Fibroblast of the aortic adventitia (primary cell): ENCODE measurements at regions not wholly inside any gene's neighbourhood (a gene's known extent, or its start where the extent isn't known, plus 50 kb on each side); places are given as distances from the start of the nearest gene placed in this dataset.
A peak's percentile ranks its signal among the peaks of the same experiment; 100 is the strongest.

Experiments
- DNase-seq: peaks from one replicate; pipeline ENCODE4 v3.0.0-alpha.2; 2010; ENCODE audit warnings: low read depth
- H3K4me3 ChIP-seq: 2 replicates; pipeline ENCODE4 v1.5.1; 2011; ENCODE audit warnings: low read depth, mild to moderate bottlenecking, control low read depth, low read length, moderate library complexity
- TF ChIP-seq, protein P1 (sequence below): IDR thresholded peaks from 2 replicates; pipeline ENCODE4 v1.5.1; 2011; ENCODE audit warnings: mild to moderate bottlenecking, low read length, control low read depth, inconsistent platforms; ENCODE audit not compliant: insufficient read depth

DNA sequence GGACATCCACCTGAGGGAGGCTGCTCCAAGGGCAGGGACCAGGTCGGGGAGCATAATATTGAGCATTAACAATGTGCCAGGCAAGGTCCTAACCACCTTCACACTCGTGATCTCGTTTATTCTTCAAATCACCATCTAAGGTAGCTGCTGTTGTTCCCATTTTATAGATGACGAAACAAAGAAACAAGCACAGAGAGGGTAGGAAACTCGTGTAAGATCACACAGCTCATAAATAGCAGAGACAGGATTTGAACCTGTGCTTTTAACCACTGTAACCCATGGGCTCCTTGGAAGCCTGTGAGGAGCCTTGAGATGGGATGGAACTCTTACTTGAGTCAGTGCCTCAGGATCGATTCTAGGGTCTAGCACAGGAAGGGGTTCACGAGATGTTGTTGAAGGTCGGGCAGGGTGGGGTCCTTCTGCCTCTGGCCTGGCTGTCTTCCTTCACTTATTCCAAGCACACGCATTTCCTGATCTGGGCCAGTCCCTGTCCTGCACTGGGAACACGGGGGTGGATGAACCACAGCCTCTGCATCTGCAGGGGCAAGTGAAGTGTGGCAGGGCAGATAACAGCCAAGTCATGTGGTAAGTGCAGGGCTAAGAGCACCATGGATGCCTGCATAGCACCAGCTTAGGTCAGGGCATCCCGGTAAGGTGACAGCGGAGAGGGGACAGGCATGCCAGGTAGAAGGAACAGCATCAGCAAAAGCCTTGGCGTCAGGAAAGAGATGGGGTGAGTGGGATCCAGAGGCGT lies 188.1 kb downstream of the MELK start:
- no peak overlapping the region for H3K4me3 ChIP-seq
- no peak for DNase-seq
- TF ChIP-seq, protein P1, sequence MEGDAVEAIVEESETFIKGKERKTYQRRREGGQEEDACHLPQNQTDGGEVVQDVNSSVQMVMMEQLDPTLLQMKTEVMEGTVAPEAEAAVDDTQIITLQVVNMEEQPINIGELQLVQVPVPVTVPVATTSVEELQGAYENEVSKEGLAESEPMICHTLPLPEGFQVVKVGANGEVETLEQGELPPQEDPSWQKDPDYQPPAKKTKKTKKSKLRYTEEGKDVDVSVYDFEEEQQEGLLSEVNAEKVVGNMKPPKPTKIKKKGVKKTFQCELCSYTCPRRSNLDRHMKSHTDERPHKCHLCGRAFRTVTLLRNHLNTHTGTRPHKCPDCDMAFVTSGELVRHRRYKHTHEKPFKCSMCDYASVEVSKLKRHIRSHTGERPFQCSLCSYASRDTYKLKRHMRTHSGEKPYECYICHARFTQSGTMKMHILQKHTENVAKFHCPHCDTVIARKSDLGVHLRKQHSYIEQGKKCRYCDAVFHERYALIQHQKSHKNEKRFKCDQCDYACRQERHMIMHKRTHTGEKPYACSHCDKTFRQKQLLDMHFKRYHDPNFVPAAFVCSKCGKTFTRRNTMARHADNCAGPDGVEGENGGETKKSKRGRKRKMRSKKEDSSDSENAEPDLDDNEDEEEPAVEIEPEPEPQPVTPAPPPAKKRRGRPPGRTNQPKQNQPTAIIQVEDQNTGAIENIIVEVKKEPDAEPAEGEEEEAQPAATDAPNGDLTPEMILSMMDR = no peak

DNA sequence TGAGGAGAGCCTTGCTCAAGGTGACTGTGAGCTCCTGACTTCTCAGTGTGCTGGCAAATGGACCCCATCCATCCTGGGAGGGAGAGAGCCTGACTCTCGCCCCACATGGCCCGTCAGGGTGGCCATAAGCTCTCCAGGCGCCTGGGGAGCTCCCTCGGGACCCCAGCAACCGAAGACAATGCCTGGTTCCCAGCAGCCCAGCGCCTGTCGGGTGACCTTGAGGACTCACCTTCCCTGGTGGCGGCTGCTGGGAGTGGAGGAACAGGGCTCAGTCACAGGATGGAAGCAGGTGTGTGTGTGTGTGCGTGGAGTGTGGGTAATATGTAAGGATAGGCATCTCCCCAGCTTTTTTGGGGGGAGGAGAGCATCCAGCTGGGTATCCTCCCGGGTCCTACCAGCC lies 190.3 kb downstream of the MELK start:
- no peak overlapping the region for H3K4me3 ChIP-seq
- no peak for DNase-seq
- TF ChIP-seq, protein P1 = no peak

- DNase-seq = no peak
These were observed 191.1 kb downstream of the MELK start for GRCh38 chr9:36763778-36764177.

DNA sequence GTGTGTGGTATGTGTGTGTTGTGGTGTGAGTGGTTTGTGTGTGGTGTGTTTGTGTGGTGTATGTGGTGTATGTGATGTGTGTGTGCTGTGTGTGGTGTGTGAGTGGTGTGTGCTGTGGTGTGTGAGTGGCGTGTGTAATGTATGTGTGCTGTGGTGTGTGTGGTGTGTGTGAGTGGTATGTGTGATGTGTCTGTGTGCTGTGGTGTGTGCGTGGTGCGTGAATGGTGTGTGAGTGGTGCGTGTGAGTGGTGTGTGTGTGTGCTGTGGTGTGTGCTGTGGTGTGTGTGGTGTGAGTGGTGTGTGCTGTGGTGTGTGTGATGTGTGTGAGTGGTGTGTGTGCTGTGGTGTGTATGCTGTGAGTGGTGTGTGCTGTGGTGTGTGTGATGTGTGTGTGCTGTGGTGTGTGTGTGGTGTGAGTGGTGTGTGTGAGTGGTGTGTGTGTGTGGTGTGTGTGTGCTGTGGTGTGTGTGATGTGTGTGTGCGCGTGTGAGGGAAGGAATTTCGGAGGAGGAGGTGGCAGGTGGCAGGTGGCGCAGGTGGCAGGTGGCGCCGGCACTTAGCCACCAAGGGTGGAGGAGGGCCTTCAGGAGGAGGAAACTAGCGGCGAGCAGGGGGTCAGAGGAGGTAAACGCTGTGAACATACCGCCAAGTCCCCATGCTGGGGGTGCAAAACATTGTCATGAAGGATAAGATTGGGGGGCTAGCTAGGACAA lies 191.8 kb downstream of the MELK start:
- TF ChIP-seq, protein P1 = no peak
- DNase-seq = no peak
- H3K4me3 ChIP-seq = no peak overlapping the region

More at GRCh38 chr9:36763778-36764177, 191.1 kb downstream of the MELK start:
- no peak overlapping the region for H3K4me3 ChIP-seq
- TF ChIP-seq, protein P1 = no peak

GRCh38 chr9:36765077-36765390 lies 192.3 kb downstream of the MELK start:
- no peak for DNase-seq
- TF ChIP-seq, protein P1 = no peak
- H3K4me3 ChIP-seq = no peak overlapping the region

DNA sequence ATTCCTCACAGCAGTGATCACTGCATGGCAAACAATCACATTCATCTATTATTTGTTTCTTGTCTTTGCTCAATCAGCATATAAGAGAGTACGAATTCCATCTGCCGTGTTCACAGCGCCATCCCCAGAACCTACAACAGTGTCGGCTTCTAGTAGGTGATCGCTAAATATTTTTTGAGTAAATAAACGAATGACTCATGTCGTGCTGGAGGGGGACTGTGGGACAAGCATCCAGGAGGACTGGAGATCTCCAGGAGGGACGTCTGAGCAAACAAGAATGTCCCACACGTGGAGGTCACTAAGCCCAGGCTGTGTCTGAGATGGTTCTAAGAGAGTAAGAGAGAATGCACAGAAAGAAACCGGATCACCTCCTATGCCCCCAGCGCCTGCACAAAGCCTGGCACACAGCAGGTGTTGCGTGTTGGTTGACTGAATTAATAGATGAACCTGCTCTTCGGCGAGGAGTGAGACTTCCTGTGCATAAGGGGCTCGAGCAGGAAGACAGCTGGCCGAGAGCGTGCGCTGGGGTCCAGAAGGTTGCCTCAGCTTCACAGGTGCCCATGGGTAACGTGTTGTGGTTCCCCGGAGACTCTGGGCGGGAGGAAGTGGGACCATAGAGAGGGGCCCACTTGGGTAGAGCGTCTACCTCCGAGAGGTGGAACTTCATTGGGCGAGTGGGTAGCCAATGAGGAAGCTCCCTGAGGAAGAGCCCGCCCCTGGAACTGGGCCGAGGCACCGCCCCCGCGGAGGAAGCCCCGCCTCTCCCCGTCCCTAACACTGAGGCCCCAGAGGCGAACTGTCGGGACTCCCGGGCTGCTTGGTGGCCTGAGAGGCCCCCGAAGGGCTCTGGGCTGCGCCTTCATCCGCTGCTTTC lies 193.0 kb downstream of the MELK start:
- peak; percentile 44 for DNase-seq
- TF ChIP-seq, protein P1 = no peak
- H3K4me3 ChIP-seq = peak overlapping the region; percentile 42
